Small intestine (tissue), 7 donors: ENCODE measurements at regions not wholly inside any gene's neighbourhood (a gene's known extent, or its start where the extent isn't known, plus 50 kb on each side); places are given as distances from the start of the nearest gene placed in this dataset.

Source experiments
- DNase-seq, 2 donors: peaks; one replicate each; pipeline versions ENCODE4 v3.0.0 to v3.0.0-alpha.2; 2013
- FAIRE-seq: peaks from 2 replicates; lab custom pipeline; 2012; peaks lifted over from hg19 to GRCh38; lab: Jason Lieb, UNC
- H3K27ac ChIP-seq, 3 donors: one replicate each; pipeline ENCODE4 v1.5.1; 2013; ENCODE audit warnings: low read length in 2 of 3, mild to moderate bottlenecking in 2 of 3, control low read depth in 1 of 3, inconsistent platforms in 1 of 3, low read depth in 1 of 3, moderate library complexity in 1 of 3
- H3K27me3 ChIP-seq, 3 donors: one replicate each; pipeline ENCODE4 v1.6.1; 2013; ENCODE audit warnings: low read length in 3 of 3, inconsistent platforms in 1 of 3; ENCODE audit not compliant: control insufficient read depth in 3 of 3, insufficient read depth in 3 of 3
- H3K36me3 ChIP-seq, 3 donors: one replicate each; pipeline ENCODE4 v1.6.1; 2013; ENCODE audit warnings: low read length in 3 of 3, inconsistent platforms in 1 of 3, low read depth in 1 of 3, mild to moderate bottlenecking in 1 of 3, moderate library complexity in 1 of 3; ENCODE audit not compliant: control insufficient read depth in 3 of 3, insufficient read depth in 2 of 3
- H3K4me1 ChIP-seq, 3 donors: one replicate each; pipeline ENCODE4 v1.6.1; 2013; ENCODE audit warnings: low read length in 2 of 3, inconsistent platforms in 1 of 3, low read depth in 1 of 3, mild to moderate bottlenecking in 1 of 3, moderate library complexity in 1 of 3; ENCODE audit not compliant: control insufficient read depth in 3 of 3, insufficient read depth in 2 of 3
- H3K4me3 ChIP-seq, 3 donors: one replicate each; pipeline ENCODE4 v1.5.1; 2013; ENCODE audit warnings: low read length in 3 of 3, control low read depth in 1 of 3, inconsistent platforms in 1 of 3, low read depth in 1 of 3, mild to moderate bottlenecking in 1 of 3, moderate library complexity in 1 of 3
- H3K9me3 ChIP-seq, 2 donors: one replicate each; pipeline ENCODE4 v1.6.1; 2013; ENCODE audit warnings: low read depth in 1 of 2, low read length in 1 of 2; ENCODE audit not compliant: control insufficient read depth in 2 of 2, insufficient read depth in 1 of 2
- WGBS, 3 donors: extraction: QIAGEN DNeasy Blood & Tissue Kit; methylation state at CpG; one replicate each; pipeline ENCODE4 v1.1.7; 2013; 5-methylcytosine and 5-hydroxymethylcytosine counted together
- donor health status: healthy with polysubstance abuse.
- donor health status: control.
- donor health status: control.
- donor health status: Bipolar disorder and iron deficiency.
- donor health status: healthy.

- no peaks in the 10 kb centered on the region for H3K27me3 ChIP-seq
- H3K4me1 ChIP-seq: no peaks in the 10 kb centered on the region
- H3K4me3 ChIP-seq: no peak overlapping the region
- H3K9me3 ChIP-seq: peaks cover 1 to 6% of the 10 kb centered on the region in 2 donors
- 70 to 81% (median 72%) methylated on average over 10 of the region's 10 CpGs for WGBS, 3 donors
- no peaks in the 10 kb centered on the region for H3K36me3 ChIP-seq
- DNase-seq (no peak), FAIRE-seq (no peak)
- H3K27ac ChIP-seq: no peak overlapping the region
Measured at GRCh38 chr15:27598251-27599009, 500.7 kb downstream of the OCA2 start.

- no peak overlapping the region for H3K4me3 ChIP-seq
- H3K9me3 ChIP-seq: peaks cover 3 to 6% of the 10 kb centered on the region in 2 donors
- no peak for FAIRE-seq
- no peaks in the 10 kb centered on the region for H3K27me3 ChIP-seq
- no peaks in the 10 kb centered on the region for H3K4me1 ChIP-seq
- H3K36me3 ChIP-seq: no peaks in the 10 kb centered on the region
- 75 to 81% (median 76%) methylated on average over 8 of the region's 8 CpGs for WGBS, 3 donors
- no peak overlapping the region for H3K27ac ChIP-seq
- no peak for DNase-seq
Measured at GRCh38 chr15:27595211-27595610, 503.9 kb downstream of the OCA2 start.

GRCh38 chr15:27592036-27592760, 506.9 kb downstream of the OCA2 start:
- FAIRE-seq (no peak), DNase-seq (no peak)
- 49 to 57% (median 57%) methylated on average over 3 of the region's 3 CpGs for WGBS, 3 donors
- Histone ChIP-seq H3K36me3 (no peaks in the 10 kb centered on the region), H3K27ac (no peak overlapping the region), H3K9me3 (peaks cover 0 to 2% of the 10 kb centered on the region in 2 donors), H3K4me3 (no peak overlapping the region), H3K27me3 (no peaks in the 10 kb centered on the region), H3K4me1 (no peaks in the 10 kb centered on the region)
